Hepatocyte (in vitro differentiated cells): ENCODE measurements at regions not wholly inside any gene's neighbourhood (a gene's known extent, or its start where the extent isn't known, plus 50 kb on each side); places are given as distances from the start of the nearest gene placed in this dataset.

Source experiments
- EZH2 ChIP-seq: fragments of 200-600 bp; sonication (generic); IDR thresholded peaks from 2 replicates; pipeline ENCODE4 v1.6.1; 2016; ENCODE audit warnings: antibody characterized with exemption, mild to moderate bottlenecking, borderline replicate concordance
- EZH2phosphoT487 ChIP-seq: fragments of 200-600 bp; sonication (generic); IDR thresholded peaks from one replicate; pipeline ENCODE4 v1.6.1; 2018; ENCODE audit warnings: antibody characterized with exemption, mild to moderate bottlenecking, low read depth, moderate library complexity; ENCODE audit not compliant: unreplicated experiment, severe bottlenecking
- TF ChIP-seq, protein P1 (sequence below): fragments of 200-600 bp; sonication (generic); IDR thresholded peaks from 2 replicates; pipeline ENCODE4 v1.5.1; 2016; ENCODE audit warnings: antibody characterized with exemption, mild to moderate bottlenecking; ENCODE audit not compliant: poor library complexity

DNA sequence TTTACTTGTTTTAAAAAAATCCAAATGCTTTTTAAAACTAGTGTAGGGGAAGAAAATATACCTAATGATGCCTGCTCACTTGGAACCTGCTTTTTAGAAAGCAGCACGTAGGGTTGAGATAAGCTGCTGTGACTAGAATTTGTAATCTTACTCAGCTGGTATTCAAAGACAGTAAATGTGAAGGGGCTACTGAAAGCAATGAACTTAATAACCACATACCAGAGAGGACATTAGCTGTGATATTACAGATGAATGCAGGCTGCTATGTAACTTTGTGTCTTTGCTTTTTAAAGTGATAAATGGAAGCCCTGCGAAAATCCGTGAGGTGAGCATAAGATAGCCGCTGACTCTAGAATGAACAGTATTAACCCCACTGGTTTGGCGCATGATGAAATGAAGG, 124.1 kb downstream of the TRIML1 start:
- TF ChIP-seq, protein P1, sequence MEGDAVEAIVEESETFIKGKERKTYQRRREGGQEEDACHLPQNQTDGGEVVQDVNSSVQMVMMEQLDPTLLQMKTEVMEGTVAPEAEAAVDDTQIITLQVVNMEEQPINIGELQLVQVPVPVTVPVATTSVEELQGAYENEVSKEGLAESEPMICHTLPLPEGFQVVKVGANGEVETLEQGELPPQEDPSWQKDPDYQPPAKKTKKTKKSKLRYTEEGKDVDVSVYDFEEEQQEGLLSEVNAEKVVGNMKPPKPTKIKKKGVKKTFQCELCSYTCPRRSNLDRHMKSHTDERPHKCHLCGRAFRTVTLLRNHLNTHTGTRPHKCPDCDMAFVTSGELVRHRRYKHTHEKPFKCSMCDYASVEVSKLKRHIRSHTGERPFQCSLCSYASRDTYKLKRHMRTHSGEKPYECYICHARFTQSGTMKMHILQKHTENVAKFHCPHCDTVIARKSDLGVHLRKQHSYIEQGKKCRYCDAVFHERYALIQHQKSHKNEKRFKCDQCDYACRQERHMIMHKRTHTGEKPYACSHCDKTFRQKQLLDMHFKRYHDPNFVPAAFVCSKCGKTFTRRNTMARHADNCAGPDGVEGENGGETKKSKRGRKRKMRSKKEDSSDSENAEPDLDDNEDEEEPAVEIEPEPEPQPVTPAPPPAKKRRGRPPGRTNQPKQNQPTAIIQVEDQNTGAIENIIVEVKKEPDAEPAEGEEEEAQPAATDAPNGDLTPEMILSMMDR, result no peak
- TF ChIP-seq EZH2phosphoT487, result no peak
- TF ChIP-seq EZH2, result no peak
